ENCODE measurements at regions not wholly inside any gene's neighbourhood (a gene's known extent, or its start where the extent isn't known, plus 50 kb on each side); places are given as distances from the start of the nearest gene placed in this dataset.

GRCh38 chrX:5307416-5307815, 921.3 kb downstream of the NLGN4X start:
- no peaks in the 10 kb centered on the region for H3K4me1 ChIP-seq
- no peak overlapping the region for H3K4me3 ChIP-seq
- no peak overlapping the region for H3K27ac ChIP-seq
- DNase-seq (ENCODE audit: low read depth in 1 of 2, low spot score in 1 of 2) (no peak), FAIRE-seq (no peak), ATAC-seq (no peak)
- ChIA-PET POLR2A (no interaction called here), CTCF (no interaction called here)
- 3% methylated on average over 2 of the region's 2 CpGs for WGBS (ENCODE audit: missing lambda C conversion rate)
- no peaks in the 10 kb centered on the region for H3K9me3 ChIP-seq
- no peak overlapping the region for H3K4me2 ChIP-seq
- TF ChIP-seq EHF (CRISPR knock-in tag; IDR thresholded peaks at IDR 0.05) (no peak), REST (IDR thresholded peaks at IDR 0.05) (no peak), USF2 (IDR thresholded peaks at IDR 0.05) (no peak), SMC3 (IDR thresholded peaks at IDR 0.05) (no peak), ATOH8 (CRISPR knock-in tag; IDR thresholded peaks at IDR 0.05; ENCODE audit: low read depth) (no peak), CEBPB (IDR thresholded peaks at IDR 0.05) (no peak), HDAC2 (IDR thresholded peaks at IDR 0.05) (no peak), MAFK (IDR thresholded peaks at IDR 0.05; ENCODE audit: partially characterized antibody) (no peak), ZSCAN20 (CRISPR knock-in tag; IDR thresholded peaks at IDR 0.05) (no peak), POLR2A (IDR thresholded peaks at IDR 0.05; ENCODE audit: low read length) (no peak), KDM5A (IDR thresholded peaks at IDR 0.05) (no peak)

- H3K4me1 ChIP-seq, result no peaks in the 10 kb centered on the region
- H3K4me3 ChIP-seq, result no peak overlapping the region
- FAIRE-seq (no peak), ATAC-seq (no peak), DNase-seq (ENCODE audit: low read depth in 1 of 2, low spot score in 1 of 2) (no peak)
- H3K4me2 ChIP-seq, result no peak overlapping the region
- H3K27ac ChIP-seq, result no peak overlapping the region
- CTCF ChIA-PET, result no interaction called here
- no peak for TF ChIP-seq MAFK (IDR thresholded peaks at IDR 0.05; ENCODE audit: partially characterized antibody)
- no peak for TF ChIP-seq RFX5 (IDR thresholded peaks at IDR 0.05)
- no peak for TF ChIP-seq SMC3 (IDR thresholded peaks at IDR 0.05)
- no peak for TF ChIP-seq KDM1A (IDR thresholded peaks at IDR 0.05; ENCODE audit: low read depth)
- no peak for TF ChIP-seq MAZ (IDR thresholded peaks at IDR 0.05; ENCODE audit: borderline replicate concordance, low read depth, low read length)
- TF ChIP-seq CTCF (IDR thresholded peaks at IDR 0.05), result no peak
- no peak for TF ChIP-seq NFE2L2 (conservative IDR thresholded peaks at IDR 0.05; ENCODE audit: low read length)
- no peak for TF ChIP-seq ESRRA (IDR thresholded peaks at IDR 0.05; ENCODE audit: borderline replicate concordance, low read length)
- TF ChIP-seq MYC (IDR thresholded peaks at IDR 0.05; ENCODE audit: borderline replicate concordance, low read length), result no peak
- no peak for TF ChIP-seq NR3C1 (IDR thresholded peaks at IDR 0.05)
- POLR2A ChIA-PET, result no interaction called here
- 35% methylated on average over 7 of the region's 7 CpGs for WGBS (ENCODE audit: missing lambda C conversion rate)
- no peaks in the 10 kb centered on the region for H3K9me3 ChIP-seq
These were observed 922.0 kb downstream of the NLGN4X start for GRCh38 chrX:5306654-5307121.

Measured in A549 (cell line).